Epithelial cell of esophagus (primary cell): ENCODE measurements at regions not wholly inside any gene's neighbourhood (a gene's known extent, or its start where the extent isn't known, plus 50 kb on each side); places are given as distances from the start of the nearest gene placed in this dataset.

Source experiments
- DNase-seq: peaks from one replicate; pipeline ENCODE4 v3.0.0; 2010; ENCODE audit warnings: low read depth
- H3K4me3 ChIP-seq: 2 replicates; pipeline ENCODE4 v1.5.1; 2011; ENCODE audit warnings: mild to moderate bottlenecking, low read length, control low read depth
- CTCF ChIP-seq: IDR thresholded peaks from 2 replicates; pipeline ENCODE4 v1.5.1; 2011; ENCODE audit warnings: low read depth, mild to moderate bottlenecking, low read length, control low read depth, inconsistent platforms; ENCODE audit not compliant: insufficient read depth; ENCODE audit errors: missing control alignments

- no peak for DNase-seq
- no peak overlapping the region for H3K4me3 ChIP-seq
- TF ChIP-seq CTCF = no peak
These were observed 782.8 kb downstream of the RAB28 start for GRCh38 chr4:12701384-12701783.

GRCh38 chr4:12697970-12698369, 786.2 kb downstream of the RAB28 start:
- no peak for TF ChIP-seq CTCF
- no peak for DNase-seq
- no peak overlapping the region for H3K4me3 ChIP-seq

GRCh38 chr4:12692815-12693214, 791.3 kb downstream of the RAB28 start:
- DNase-seq = peak; percentile 8
- TF ChIP-seq CTCF = no peak
- no peak overlapping the region for H3K4me3 ChIP-seq

GRCh38 chr4:12691168-12691567, 793.0 kb downstream of the RAB28 start:
- no peak overlapping the region for H3K4me3 ChIP-seq
- DNase-seq = no peak
- no peak for TF ChIP-seq CTCF

GRCh38 chr4:12689457-12689856, 794.7 kb downstream of the RAB28 start:
- TF ChIP-seq CTCF = no peak
- peak; percentile 21 for DNase-seq
- H3K4me3 ChIP-seq = no peak overlapping the region

- no peak for TF ChIP-seq CTCF
- DNase-seq = peak; percentile 6
- H3K4me3 ChIP-seq = no peak overlapping the region
These were observed 804.9 kb downstream of the RAB28 start for GRCh38 chr4:12679217-12679616.

- no peak for DNase-seq
- no peak for TF ChIP-seq CTCF
- H3K4me3 ChIP-seq = no peak overlapping the region
These were observed 810.0 kb downstream of the RAB28 start for GRCh38 chr4:12674184-12674583.
